ENCODE measurements at regions not wholly inside any gene's neighbourhood (a gene's known extent, or its start where the extent isn't known, plus 50 kb on each side); places are given as distances from the start of the nearest gene placed in this dataset.

DNA sequence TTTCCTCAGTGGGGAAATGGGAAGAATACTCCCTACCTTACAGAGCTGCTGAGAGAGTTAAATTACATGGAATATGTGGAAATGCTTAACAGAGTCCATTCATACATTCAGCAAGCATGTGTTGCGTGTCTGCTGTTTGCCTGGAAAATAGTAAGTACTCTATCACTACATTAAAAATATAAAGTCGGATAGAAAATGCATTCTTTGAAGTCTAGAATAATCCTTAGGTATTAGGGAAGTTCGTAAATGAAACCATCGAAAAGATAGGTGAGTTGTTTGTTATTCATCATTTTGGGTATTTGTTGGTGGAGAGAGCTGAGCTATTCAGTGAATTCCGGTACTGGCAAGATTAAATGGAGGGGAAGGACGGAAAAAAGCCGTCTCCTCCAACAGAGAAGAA, 200.1 kb downstream of the OPA1 start:
- no peaks in the 10 kb centered on the region for H3F3A ChIP-seq (replicated peaks; ENCODE audit: low read depth)
- H3K27me3 Mint-ChIP-seq (ENCODE audit: insufficient read depth, low read depth, poor library complexity) = peaks cover 12% of the 10 kb centered on the region
- DNase-seq (ENCODE audit: low spot score) (no peak), ATAC-seq (no peak)
- no peaks in the 10 kb centered on the region for H3K27me3 ChIP-seq (ENCODE audit: insufficient read depth)
- TF ChIP-seq, protein P1, sequence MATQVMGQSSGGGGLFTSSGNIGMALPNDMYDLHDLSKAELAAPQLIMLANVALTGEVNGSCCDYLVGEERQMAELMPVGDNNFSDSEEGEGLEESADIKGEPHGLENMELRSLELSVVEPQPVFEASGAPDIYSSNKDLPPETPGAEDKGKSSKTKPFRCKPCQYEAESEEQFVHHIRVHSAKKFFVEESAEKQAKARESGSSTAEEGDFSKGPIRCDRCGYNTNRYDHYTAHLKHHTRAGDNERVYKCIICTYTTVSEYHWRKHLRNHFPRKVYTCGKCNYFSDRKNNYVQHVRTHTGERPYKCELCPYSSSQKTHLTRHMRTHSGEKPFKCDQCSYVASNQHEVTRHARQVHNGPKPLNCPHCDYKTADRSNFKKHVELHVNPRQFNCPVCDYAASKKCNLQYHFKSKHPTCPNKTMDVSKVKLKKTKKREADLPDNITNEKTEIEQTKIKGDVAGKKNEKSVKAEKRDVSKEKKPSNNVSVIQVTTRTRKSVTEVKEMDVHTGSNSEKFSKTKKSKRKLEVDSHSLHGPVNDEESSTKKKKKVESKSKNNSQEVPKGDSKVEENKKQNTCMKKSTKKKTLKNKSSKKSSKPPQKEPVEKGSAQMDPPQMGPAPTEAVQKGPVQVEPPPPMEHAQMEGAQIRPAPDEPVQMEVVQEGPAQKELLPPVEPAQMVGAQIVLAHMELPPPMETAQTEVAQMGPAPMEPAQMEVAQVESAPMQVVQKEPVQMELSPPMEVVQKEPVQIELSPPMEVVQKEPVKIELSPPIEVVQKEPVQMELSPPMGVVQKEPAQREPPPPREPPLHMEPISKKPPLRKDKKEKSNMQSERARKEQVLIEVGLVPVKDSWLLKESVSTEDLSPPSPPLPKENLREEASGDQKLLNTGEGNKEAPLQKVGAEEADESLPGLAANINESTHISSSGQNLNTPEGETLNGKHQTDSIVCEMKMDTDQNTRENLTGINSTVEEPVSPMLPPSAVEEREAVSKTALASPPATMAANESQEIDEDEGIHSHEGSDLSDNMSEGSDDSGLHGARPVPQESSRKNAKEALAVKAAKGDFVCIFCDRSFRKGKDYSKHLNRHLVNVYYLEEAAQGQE (IDR thresholded peaks at IDR 0.05; ENCODE audit: unreplicated experiment) = no peak
- no peak for TF ChIP-seq EZH2 (IDR thresholded peaks at IDR 0.05; ENCODE audit: low read depth, unreplicated experiment)
- TF ChIP-seq, protein P2, sequence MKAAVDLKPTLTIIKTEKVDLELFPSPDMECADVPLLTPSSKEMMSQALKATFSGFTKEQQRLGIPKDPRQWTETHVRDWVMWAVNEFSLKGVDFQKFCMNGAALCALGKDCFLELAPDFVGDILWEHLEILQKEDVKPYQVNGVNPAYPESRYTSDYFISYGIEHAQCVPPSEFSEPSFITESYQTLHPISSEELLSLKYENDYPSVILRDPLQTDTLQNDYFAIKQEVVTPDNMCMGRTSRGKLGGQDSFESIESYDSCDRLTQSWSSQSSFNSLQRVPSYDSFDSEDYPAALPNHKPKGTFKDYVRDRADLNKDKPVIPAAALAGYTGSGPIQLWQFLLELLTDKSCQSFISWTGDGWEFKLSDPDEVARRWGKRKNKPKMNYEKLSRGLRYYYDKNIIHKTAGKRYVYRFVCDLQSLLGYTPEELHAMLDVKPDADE (IDR thresholded peaks at IDR 0.05) = no peak
- no peak for TF ChIP-seq ZNF114 (CRISPR knock-in tag; IDR thresholded peaks at IDR 0.05)
- TF ChIP-seq CREB1 (CRISPR knock-in tag; IDR thresholded peaks at IDR 0.05; ENCODE audit: low read depth) = no peak
- no peak for TF ChIP-seq STAT1 (IDR thresholded peaks at IDR 0.05; ENCODE audit: unreplicated experiment)
- TF ChIP-seq ZNF331 (CRISPR knock-in tag; IDR thresholded peaks at IDR 0.05; ENCODE audit: low read depth) = no peak
- TF ChIP-seq, protein P3, sequence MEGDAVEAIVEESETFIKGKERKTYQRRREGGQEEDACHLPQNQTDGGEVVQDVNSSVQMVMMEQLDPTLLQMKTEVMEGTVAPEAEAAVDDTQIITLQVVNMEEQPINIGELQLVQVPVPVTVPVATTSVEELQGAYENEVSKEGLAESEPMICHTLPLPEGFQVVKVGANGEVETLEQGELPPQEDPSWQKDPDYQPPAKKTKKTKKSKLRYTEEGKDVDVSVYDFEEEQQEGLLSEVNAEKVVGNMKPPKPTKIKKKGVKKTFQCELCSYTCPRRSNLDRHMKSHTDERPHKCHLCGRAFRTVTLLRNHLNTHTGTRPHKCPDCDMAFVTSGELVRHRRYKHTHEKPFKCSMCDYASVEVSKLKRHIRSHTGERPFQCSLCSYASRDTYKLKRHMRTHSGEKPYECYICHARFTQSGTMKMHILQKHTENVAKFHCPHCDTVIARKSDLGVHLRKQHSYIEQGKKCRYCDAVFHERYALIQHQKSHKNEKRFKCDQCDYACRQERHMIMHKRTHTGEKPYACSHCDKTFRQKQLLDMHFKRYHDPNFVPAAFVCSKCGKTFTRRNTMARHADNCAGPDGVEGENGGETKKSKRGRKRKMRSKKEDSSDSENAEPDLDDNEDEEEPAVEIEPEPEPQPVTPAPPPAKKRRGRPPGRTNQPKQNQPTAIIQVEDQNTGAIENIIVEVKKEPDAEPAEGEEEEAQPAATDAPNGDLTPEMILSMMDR (conservative IDR thresholded peaks at IDR 0.05; ENCODE audit: low read depth in 2 of 2) = no peak
- TF ChIP-seq NANOG (IDR thresholded peaks at IDR 0.05; ENCODE audit: borderline replicate concordance) = no peak
- TF ChIP-seq, protein P4, sequence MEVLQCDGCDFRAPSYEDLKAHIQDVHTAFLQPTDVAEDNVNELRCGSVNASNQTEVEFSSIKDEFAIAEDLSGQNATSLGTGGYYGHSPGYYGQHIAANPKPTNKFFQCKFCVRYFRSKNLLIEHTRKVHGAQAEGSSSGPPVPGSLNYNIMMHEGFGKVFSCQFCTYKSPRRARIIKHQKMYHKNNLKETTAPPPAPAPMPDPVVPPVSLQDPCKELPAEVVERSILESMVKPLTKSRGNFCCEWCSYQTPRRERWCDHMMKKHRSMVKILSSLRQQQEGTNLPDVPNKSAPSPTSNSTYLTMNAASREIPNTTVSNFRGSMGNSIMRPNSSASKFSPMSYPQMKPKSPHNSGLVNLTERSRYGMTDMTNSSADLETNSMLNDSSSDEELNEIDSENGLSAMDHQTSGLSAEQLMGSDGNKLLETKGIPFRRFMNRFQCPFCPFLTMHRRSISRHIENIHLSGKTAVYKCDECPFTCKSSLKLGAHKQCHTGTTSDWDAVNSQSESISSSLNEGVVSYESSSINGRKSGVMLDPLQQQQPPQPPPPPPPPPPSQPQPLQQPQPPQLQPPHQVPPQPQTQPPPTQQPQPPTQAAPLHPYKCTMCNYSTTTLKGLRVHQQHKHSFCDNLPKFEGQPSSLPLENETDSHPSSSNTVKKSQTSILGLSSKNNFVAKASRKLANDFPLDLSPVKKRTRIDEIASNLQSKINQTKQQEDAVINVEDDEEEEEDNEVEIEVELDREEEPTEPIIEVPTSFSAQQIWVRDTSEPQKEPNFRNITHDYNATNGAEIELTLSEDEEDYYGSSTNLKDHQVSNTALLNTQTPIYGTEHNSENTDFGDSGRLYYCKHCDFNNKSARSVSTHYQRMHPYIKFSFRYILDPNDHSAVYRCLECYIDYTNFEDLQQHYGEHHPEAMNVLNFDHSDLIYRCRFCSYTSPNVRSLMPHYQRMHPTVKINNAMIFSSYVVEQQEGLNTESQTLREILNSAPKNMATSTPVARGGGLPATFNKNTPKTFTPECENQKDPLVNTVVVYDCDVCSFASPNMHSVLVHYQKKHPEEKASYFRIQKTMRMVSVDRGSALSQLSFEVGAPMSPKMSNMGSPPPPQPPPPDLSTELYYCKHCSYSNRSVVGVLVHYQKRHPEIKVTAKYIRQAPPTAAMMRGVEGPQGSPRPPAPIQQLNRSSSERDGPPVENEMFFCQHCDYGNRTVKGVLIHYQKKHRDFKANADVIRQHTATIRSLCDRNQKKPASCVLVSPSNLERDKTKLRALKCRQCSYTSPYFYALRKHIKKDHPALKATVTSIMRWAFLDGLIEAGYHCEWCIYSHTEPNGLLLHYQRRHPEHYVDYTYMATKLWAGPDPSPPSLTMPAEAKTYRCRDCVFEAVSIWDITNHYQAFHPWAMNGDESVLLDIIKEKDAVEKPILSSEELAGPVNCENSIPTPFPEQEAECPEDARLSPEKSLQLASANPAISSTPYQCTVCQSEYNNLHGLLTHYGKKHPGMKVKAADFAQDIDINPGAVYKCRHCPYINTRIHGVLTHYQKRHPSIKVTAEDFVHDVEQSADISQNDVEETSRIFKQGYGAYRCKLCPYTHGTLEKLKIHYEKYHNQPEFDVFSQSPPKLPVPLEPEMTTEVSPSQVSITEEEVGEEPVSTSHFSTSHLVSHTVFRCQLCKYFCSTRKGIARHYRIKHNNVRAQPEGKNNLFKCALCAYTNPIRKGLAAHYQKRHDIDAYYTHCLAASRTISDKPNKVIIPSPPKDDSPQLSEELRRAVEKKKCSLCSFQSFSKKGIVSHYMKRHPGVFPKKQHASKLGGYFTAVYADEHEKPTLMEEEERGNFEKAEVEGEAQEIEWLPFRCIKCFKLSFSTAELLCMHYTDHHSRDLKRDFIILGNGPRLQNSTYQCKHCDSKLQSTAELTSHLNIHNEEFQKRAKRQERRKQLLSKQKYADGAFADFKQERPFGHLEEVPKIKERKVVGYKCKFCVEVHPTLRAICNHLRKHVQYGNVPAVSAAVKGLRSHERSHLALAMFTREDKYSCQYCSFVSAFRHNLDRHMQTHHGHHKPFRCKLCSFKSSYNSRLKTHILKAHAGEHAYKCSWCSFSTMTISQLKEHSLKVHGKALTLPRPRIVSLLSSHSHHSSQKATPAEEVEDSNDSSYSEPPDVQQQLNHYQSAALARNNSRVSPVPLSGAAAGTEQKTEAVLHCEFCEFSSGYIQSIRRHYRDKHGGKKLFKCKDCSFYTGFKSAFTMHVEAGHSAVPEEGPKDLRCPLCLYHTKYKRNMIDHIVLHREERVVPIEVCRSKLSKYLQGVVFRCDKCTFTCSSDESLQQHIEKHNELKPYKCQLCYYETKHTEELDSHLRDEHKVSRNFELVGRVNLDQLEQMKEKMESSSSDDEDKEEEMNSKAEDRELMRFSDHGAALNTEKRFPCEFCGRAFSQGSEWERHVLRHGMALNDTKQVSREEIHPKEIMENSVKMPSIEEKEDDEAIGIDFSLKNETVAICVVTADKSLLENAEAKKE (CRISPR knock-in tag; IDR thresholded peaks at IDR 0.05) = no peak
- no peak for TF ChIP-seq POLR2AphosphoS5 (IDR thresholded peaks at IDR 0.05; ENCODE audit: low read depth)
- no peak for TF ChIP-seq EZH2phosphoT487 (IDR thresholded peaks at IDR 0.05; ENCODE audit: unreplicated experiment)
- no peak for TF ChIP-seq JUNB (IDR thresholded peaks at IDR 0.05; ENCODE audit: unreplicated experiment)
- H3K36me3 Mint-ChIP-seq (ENCODE audit: low read depth) = peaks cover 3% of the 10 kb centered on the region; the same call in 2 of the 3 replicates
- H3K79me2 ChIP-seq (replicated peaks; ENCODE audit: insufficient read depth) = no peaks in the 10 kb centered on the region
- no peaks in the 10 kb centered on the region for H3K36me3 ChIP-seq (ENCODE audit: insufficient read depth)
- H3K9me3 Mint-ChIP-seq = peaks cover 4% of the 10 kb centered on the region; the same call in 2 of the 3 replicates
- 0 out of 2 replicates have a peak, but pooled peaks cover 3% of the 10 kb centered on the region for H3K9me2 ChIP-seq (ENCODE audit: insufficient read depth)
- no peaks in the 10 kb centered on the region for H4K20me1 ChIP-seq (replicated peaks; ENCODE audit: insufficient read depth)
- no peak overlapping the region for H3K4me3 ChIP-seq
- H3K4me1 Mint-ChIP-seq = peaks cover 52% of the 10 kb centered on the region
- H3K4me1 ChIP-seq (ENCODE audit: insufficient read depth) = peaks cover 26% of the 10 kb centered on the region
- no peak overlapping the region for H2AFZ ChIP-seq
- H3K4me3 Mint-ChIP-seq = no peak overlapping the region
- H3K27ac ChIP-seq (ENCODE audit: low read depth) = no peak overlapping the region
- H3K27ac Mint-ChIP-seq = no peak overlapping the region
- H3K4me2 ChIP-seq = 0 out of 2 replicates have a peak overlapping the region, but pooled peaks have one; percentile 7
